ENCODE measurements at regions not wholly inside any gene's neighbourhood (a gene's known extent, or its start where the extent isn't known, plus 50 kb on each side); places are given as distances from the start of the nearest gene placed in this dataset.

GRCh38 chr2:239466755-239467271 is 66.0 kb upstream of the HDAC4 start:
- no peak for TF ChIP-seq GABPA (IDR thresholded peaks at IDR 0.05 in 1 of 2, conservative IDR thresholded peaks at IDR 0.05 in 1 of 2)
- TF ChIP-seq SP1 (IDR thresholded peaks at IDR 0.05): no peak
- TF ChIP-seq HNF4G (IDR thresholded peaks at IDR 0.05): no peak
- TF ChIP-seq ZBTB33 (IDR thresholded peaks at IDR 0.05): no peak
- no peak for TF ChIP-seq REST (IDR thresholded peaks at IDR 0.05)
- no peak for TF ChIP-seq NR2F2 (IDR thresholded peaks at IDR 0.05)
- no peak for TF ChIP-seq EGR1 (IDR thresholded peaks at IDR 0.05; ENCODE audit: low read depth in 2 of 2)
- TF ChIP-seq FOXA1 (IDR thresholded peaks at IDR 0.05): no peak
- TF ChIP-seq ATF3 (IDR thresholded peaks at IDR 0.05): no peak
- TF ChIP-seq JUND (IDR thresholded peaks at IDR 0.05): no peak
- no peak for TF ChIP-seq YY1 (IDR thresholded peaks at IDR 0.05)
- no peak for TF ChIP-seq CTCF (IDR thresholded peaks at IDR 0.05; ENCODE audit: low read depth, low read length, missing input control)
- TF ChIP-seq TAF1 (conservative IDR thresholded peaks at IDR 0.05): no peak
- Histone ChIP-seq H3K4me1 (ENCODE audit: control insufficient read depth in 4 of 4, insufficient read depth in 4 of 4, low read length in 3 of 4) (no peaks in the 10 kb centered on the region), H3K27ac (ENCODE audit: low read depth in 1 of 2, low read length in 2 of 2) (no peak overlapping the region), H3K9ac (ENCODE audit: low read depth in 1 of 2, low read length in 2 of 2) (no peak overlapping the region), H3K36me3 (ENCODE audit: control insufficient read depth in 4 of 4, insufficient read depth in 3 of 4, low read depth in 1 of 4, low read length in 3 of 4) (no peaks in the 10 kb centered on the region), H3K9me3 (ENCODE audit: control insufficient read depth in 4 of 4, low read length in 3 of 4) (peaks cover 0 to 2% (median 0%) of the 10 kb centered on the region in 4 donors), H3K4me3 (ENCODE audit: low read depth in 1 of 3, low read length in 3 of 3) (no peak overlapping the region), H3K27me3 (ENCODE audit: control insufficient read depth in 4 of 4, insufficient read depth in 4 of 4, low read length in 3 of 4) (no peaks in the 10 kb centered on the region)
- 87% methylated on average over 14 of the region's 14 CpGs for WGBS
- DNase-seq (ENCODE audit: low spot score): no peak

GRCh38 chr2:239466061-239466754 is 65.4 kb upstream of the HDAC4 start:
- DNase-seq (ENCODE audit: low spot score): no peak
- Histone ChIP-seq H3K36me3 (ENCODE audit: control insufficient read depth in 4 of 4, insufficient read depth in 3 of 4, low read depth in 1 of 4, low read length in 3 of 4) (no peaks in the 10 kb centered on the region), H3K27ac (ENCODE audit: low read depth in 1 of 2, low read length in 2 of 2) (no peak overlapping the region), H3K9ac (ENCODE audit: low read depth in 1 of 2, low read length in 2 of 2) (no peak overlapping the region), H3K4me3 (ENCODE audit: low read depth in 1 of 3, low read length in 3 of 3) (no peak overlapping the region), H3K4me1 (ENCODE audit: control insufficient read depth in 4 of 4, insufficient read depth in 4 of 4, low read length in 3 of 4) (no peaks in the 10 kb centered on the region), H3K9me3 (ENCODE audit: control insufficient read depth in 4 of 4, low read length in 3 of 4) (peaks cover 0 to 2% (median 0%) of the 10 kb centered on the region in 4 donors), H3K27me3 (ENCODE audit: control insufficient read depth in 4 of 4, insufficient read depth in 4 of 4, low read length in 3 of 4) (no peaks in the 10 kb centered on the region)
- WGBS: 86% methylated on average over 10 of the region's 10 CpGs
- TF ChIP-seq YY1 (IDR thresholded peaks at IDR 0.05) (no peak), CTCF (IDR thresholded peaks at IDR 0.05; ENCODE audit: low read depth, low read length, missing input control) (no peak), RAD21 (IDR thresholded peaks at IDR 0.05) (no peak), FOXA1 (IDR thresholded peaks at IDR 0.05) (no peak), RXRA (IDR thresholded peaks at IDR 0.05) (no peak), FOXA2 (IDR thresholded peaks at IDR 0.05) (no peak), NR2F2 (IDR thresholded peaks at IDR 0.05) (no peak), HNF4A (conservative IDR thresholded peaks at IDR 0.05) (no peak), TAF1 (conservative IDR thresholded peaks at IDR 0.05) (no peak), HNF4G (IDR thresholded peaks at IDR 0.05) (no peak), EGR1 (IDR thresholded peaks at IDR 0.05; ENCODE audit: low read depth in 2 of 2) (no peak), GABPA (IDR thresholded peaks at IDR 0.05 in 1 of 2, conservative IDR thresholded peaks at IDR 0.05 in 1 of 2) (no peak), ATF3 (IDR thresholded peaks at IDR 0.05) (no peak), ZBTB33 (IDR thresholded peaks at IDR 0.05) (no peak), SP1 (IDR thresholded peaks at IDR 0.05) (no peak)

All from liver (tissue), 8 donors.